ENCODE measurements at regions not wholly inside any gene's neighbourhood (a gene's known extent, or its start where the extent isn't known, plus 50 kb on each side); places are given as distances from the start of the nearest gene placed in this dataset.

DNA sequence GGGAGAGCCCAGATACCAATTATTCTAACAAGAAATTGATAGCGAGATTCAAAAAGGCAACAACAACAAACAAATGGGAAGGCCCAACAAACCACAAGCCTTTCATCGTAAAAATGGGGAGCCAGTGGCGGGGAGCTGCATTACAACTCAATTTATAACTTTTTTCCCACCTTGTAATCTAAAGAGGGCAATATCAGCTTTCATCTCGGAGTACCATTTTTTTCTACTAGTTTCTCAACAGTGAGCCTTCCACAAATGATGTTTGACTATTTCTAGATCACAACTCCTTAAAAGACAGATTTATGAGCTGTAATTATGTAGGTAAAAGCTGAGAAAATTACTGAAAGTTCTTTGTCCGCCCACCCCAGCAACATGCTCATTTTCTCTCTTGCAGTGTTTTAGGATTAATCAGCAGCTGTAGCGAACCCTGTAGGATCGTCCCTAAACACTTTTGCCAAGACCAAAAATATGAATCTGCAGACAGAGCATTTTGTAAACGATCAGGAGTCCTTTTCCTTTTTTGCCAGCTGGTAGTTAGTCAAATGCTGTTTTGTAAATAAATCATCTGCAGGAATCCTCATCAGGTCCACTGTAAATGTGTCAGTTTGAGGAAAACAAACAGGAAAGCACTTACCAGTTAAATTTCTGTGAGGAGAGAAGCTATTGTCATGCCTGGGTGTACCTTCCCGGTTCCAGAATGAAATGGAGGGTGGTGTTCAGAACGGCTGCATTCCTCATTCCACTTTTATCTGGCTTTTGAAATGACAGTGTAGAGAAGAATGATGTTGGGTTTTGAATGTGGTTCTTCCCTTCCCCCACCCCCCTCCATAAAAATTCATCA lies 53.2 kb downstream of the EEF1B2 start:
- no peak for DNase-seq
- in situ Hi-C loops (cut with MboI; ENCODE audit: low pct_unique_long_range_greater_than_20kb, low sequenced_read_pairs): no loop called here

DNA sequence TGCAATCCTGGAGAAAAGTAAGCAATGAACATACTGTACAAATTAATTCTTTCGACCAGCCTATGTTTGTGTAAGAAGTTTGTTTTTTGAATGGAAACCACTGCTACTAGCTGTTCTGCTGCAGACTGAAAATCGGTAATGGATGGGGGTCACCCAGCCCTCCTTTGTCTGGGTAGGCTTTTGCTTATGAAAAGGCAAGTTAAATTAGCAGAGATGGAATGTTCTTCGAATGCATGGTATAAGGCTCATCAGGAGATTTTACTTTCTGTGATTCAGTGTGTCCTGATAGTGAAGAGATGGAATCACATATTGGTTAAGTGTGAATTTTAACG lies 53.8 kb downstream of the EEF1B2 start:
- in situ Hi-C loops (cut with MboI; ENCODE audit: low pct_unique_long_range_greater_than_20kb, low sequenced_read_pairs): no loop called here
- DNase-seq: no peak

DNA sequence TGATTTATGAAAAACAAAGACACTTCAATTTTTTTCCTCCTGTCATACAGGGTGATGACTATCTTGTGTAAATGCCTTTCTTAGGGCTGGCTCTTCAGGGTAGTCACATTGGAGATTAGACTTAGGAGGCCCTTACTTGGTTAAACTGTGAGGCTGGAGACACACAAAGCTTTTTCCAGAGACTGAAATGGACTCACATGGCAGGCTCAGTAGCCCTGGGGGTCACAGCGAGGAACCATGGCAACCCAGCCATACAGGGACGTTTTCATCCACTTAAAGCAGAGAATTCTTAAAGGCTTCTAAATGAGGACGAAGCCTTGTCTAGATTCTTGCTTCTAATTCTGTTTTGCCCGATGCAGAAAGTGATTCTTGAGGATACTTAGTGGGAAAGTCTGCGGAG lies 57.3 kb upstream of the ZDBF2 start:
- in situ Hi-C loops (cut with MboI; ENCODE audit: low pct_unique_long_range_greater_than_20kb, low sequenced_read_pairs): no loop called here

DNA sequence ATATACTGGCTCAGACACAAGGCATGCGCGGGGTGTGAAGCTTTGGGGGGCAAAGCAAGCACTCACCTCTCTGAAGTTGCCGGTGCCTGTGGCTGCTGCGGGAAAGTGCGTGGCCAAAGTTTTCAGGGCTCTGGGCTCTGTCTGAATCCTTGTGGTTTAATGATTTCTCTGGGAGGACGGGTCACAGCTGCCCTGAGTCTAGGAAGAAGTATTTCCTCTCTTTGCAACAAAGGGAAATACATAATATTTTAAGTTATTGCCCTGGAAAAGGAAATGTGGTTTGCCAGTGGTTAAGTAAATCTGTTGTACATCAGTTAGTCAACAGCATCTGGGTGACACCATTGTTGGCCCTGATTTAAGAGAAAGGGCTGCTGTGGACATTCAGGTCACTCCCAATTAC lies 56.7 kb upstream of the ZDBF2 start:
- in situ Hi-C loops (cut with MboI; ENCODE audit: low pct_unique_long_range_greater_than_20kb, low sequenced_read_pairs): no loop called here
- DNase-seq: peak; percentile 20

More for the DNA sequence above, 57.3 kb upstream of the ZDBF2 start:
- DNase-seq: no peak

- DNase-seq: no peak
- in situ Hi-C loops (cut with MboI; ENCODE audit: low pct_unique_long_range_greater_than_20kb, low sequenced_read_pairs): no loop called here
Measured at GRCh38 chr2:206218156-206218555, 56.3 kb upstream of the ZDBF2 start.

- DNase-seq: no peak
- in situ Hi-C loops (cut with MboI; ENCODE audit: low pct_unique_long_range_greater_than_20kb, low sequenced_read_pairs): no loop called here
Measured at GRCh38 chr2:206218796-206219499, 55.5 kb upstream of the ZDBF2 start.

GRCh38 chr2:206219957-206220356 lies 54.5 kb upstream of the ZDBF2 start:
- DNase-seq: no peak
- in situ Hi-C loops (cut with MboI; ENCODE audit: low pct_unique_long_range_greater_than_20kb, low sequenced_read_pairs): no loop called here

- no peak for DNase-seq
- in situ Hi-C loops (cut with MboI; ENCODE audit: low pct_unique_long_range_greater_than_20kb, low sequenced_read_pairs): no loop called here
Measured at GRCh38 chr2:206220997-206221396, 53.5 kb upstream of the ZDBF2 start.

All from KBM-7 (cell line).